Endometrium (tissue), 2 donors: ENCODE measurements at regions not wholly inside any gene's neighbourhood (a gene's known extent, or its start where the extent isn't known, plus 50 kb on each side); places are given as distances from the start of the nearest gene placed in this dataset.
"Not testable (repeated sequence)": the region's sequence is repeated elsewhere in the genome, so short reads cannot be mapped to it uniquely, and the experiment has no call there.

Source experiments
- FAIRE-seq: peaks from 2 replicates; lab custom pipeline; 2012; peaks lifted over from hg19 to GRCh38; lab: Jason Lieb, UNC
- donor health status: control.
- donor health status: control.

DNA sequence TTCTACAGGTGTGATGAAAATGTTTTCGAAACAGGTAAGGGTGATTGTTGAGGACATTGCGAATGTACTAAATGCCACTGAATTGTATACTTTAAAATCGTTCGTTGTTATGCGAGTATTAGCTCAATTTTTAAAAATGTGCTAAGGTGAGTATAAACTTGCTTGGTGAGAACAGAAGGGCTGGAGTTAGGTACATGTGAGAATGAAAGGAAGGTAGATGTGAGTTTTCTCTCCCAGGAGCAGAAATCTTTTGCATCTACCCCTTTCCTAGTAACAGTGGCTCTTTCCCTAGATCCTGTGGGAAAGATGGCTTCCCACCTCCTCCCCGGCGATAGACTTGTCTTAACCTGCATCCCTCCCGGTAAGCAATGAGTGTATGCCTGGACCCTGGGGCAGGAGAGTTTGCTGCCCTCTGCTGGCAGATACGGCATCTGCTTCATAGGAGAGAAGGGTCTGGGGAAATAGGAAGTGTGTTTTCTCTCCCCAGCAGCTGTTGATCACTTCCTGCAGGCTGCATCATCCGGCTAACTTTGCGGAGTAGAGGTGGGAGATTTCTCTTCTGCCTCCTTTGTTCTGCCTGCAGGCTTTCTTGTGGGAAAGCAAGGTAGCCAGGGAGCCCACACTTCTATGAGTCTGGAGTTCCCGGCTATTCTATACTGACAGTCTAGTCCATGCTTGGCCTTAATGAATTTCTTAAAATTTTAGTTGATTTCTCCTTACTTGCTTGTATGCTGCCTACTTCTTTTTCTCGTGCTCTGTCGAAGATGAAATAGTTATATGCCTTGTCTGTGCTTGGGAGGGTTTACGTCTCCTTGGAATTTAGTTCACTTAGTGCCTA is 373.3 kb upstream of the SEMA6A start:
- no peak for FAIRE-seq

DNA sequence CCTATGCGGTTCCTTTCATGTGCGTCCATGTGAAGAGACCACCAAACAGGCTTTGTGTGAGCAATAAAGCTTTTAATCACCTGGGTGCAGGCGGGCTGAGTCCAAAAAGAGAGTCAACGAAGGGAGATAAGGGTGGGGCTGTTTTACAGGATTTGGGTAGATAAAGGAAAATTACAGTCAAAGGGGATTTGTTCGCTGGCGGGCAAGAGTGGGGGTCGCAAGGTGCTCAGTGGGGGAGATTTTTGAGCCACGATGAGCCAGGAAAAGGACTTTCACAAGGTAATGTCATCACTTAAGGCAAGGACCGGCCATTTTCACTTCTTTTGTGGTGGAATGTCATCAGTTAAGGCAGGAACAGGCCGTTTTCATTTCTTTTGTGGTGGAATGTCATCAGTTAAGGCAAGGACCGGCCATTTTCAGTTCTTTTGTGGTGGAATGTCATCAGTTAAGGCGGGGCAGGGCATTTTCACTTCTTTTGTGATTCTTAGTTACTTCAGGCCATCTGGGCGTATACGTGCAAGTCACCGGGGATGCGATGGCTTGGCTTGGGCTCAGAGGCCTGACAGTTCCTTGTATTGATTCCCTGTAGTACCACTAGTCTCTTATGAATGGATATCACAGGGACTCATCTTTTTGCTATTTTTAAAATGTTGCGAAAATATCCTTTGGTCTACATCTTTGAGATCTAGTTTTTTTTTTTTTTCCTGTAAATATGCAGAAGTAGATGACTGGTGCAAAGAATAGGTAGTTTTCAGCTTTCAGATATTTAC is 371.2 kb upstream of the SEMA6A start:
- not testable (repeated sequence) for FAIRE-seq

DNA sequence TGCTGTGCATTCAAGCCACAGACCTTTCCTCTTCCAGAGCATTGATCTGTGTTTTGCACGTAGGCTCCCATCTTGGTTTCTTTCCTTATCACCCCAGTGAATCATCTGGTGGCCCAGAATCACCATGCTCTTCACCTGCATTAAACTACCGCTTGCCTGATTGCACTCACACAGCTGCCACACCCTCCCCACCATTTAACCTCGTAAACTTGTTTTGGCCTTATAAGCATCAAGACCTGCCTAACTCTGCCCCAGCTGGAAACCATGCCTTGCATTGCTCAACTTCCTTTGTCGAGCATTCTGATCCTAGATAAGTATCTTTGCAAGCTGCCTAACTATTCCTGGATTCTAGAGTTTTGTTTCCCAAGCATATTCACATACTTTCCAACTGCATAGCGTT is 369.6 kb upstream of the SEMA6A start:
- no peak for FAIRE-seq

DNA sequence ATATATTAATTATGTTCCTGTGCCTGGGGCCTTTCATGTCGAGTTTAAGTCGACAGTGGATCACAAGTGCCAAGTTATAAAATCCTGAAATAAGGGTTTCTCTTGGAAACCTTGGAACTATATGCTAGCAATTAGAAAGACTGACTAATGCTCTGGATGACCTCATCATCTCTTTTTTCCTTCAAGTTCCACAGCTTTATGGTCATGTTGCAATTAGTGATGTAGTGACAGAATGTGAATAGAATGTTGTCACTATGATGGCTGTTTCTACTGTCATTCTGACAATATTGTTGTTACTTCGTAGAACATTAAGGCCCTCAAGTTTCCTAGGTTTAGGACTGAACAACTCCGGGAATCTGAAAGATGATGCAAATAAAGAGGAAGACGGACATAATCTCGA is 368.0 kb upstream of the SEMA6A start:
- no peak for FAIRE-seq

GRCh38 chr5:116939641-116940040 is 365.0 kb upstream of the SEMA6A start:
- no peak for FAIRE-seq

GRCh38 chr5:116938488-116938887 is 363.9 kb upstream of the SEMA6A start:
- no peak for FAIRE-seq

DNA sequence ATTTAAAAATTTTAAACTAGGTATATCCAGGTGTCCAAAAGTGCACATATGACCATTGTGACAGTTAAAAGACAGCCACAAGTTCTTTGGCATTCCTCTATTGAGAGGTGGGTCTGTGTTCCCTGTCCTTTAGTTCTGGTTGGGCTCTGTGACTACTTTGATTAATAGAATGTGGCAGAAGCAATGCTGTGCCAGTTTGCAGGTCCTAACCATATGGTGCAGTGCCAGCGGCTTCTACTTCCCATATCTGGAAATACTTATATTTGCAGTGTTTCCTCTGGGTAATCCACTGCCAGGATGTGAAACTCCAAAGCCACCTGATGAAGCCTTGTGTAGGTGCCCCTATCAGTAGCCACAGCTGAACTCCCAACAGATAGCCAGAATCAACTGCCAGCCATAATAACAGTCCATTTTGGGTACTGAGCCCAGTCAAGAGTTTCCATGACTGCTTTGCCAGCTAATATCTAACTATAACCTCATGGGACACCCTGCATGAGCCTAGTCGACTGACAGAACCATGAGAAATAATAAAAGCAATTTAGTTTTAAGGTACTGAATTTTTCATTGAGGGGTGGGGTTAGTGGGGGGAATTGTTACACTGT is 361.0 kb upstream of the SEMA6A start:
- FAIRE-seq, result no peak

- no peak for FAIRE-seq
These were observed 356.0 kb upstream of the SEMA6A start for GRCh38 chr5:116930616-116931015.

DNA sequence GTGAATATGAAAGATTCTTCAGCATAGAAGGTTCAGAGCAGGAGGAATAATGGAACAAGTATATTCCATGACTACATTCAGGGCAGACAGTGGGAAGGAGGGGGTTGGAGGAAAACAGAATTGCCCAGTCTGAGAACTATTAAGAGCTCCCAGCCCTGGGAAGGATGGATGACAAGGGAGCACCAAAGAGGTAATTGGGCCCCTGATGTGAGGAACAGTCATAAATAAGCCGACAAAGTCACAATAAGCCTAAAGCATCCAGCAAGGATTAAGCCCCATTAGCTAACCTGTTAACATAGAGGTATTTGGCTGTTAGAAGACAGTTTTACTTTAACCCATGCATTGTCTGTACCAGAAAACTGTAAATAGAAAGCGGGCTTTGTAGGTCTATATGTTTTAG is 348.7 kb upstream of the SEMA6A start:
- FAIRE-seq, result no peak

- FAIRE-seq, result no peak
These were observed 347.9 kb upstream of the SEMA6A start for GRCh38 chr5:116922532-116922931.

GRCh38 chr5:116914869-116915504 is 340.4 kb upstream of the SEMA6A start:
- FAIRE-seq, result no peak

- no peak for FAIRE-seq
These were observed 337.6 kb upstream of the SEMA6A start for GRCh38 chr5:116912221-116912620.

DNA sequence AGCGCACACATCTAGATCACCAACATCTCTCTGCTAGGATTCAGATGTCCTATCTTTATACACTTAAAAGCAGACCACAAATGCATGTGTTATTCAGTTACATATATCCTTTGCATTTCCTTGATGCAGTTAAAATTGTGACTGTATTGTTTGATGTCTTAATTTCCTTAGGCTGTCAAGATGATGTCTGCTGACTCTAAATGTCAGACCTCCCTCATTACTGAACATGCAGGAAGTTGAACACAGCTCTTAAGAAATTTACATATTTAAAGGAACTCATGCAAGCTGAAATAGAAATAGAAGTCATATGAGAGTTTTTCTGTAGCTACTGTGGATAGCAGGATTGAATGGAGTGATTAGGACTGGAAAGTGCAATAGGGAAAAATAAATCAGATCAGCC is 336.5 kb upstream of the SEMA6A start:
- no peak for FAIRE-seq

DNA sequence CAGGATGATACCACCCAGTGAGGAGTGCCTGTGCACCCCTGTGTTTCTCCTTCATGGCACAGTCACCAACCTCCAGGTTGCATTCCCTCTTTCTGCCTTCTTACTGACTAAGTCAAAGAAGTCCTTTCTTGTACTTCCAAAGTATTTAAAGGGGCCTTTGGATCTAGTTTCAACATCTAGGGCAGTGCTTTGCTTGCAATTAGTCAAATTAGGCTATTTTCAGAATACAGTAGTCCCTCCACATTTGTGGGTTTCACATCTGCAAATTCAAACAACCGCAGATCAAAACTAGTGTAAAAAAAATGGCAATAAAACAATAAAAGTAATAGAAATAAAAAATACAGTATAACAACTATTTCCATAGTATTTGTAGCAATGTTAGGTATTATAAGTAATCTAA is 333.9 kb upstream of the SEMA6A start:
- no peak for FAIRE-seq

DNA sequence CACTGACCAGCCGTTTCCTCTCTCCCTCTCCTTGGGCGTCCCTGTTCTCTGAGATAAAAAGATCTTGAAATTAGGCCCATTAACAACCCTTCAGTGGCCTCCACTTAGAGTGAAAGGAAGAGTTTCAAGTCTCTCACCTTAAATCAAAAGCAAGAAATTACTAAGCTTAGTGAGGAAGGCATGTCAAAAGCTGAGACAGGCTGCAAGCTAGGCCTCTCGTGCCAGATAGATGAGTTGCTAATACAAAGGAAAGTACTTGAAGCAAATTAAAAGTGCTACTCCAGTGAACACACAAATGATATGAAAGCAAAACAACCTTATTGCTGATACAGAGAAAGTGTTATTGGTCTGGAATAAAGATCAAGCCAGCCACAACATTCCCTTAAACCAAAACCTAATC is 331.3 kb upstream of the SEMA6A start:
- FAIRE-seq, result no peak

GRCh38 chr5:116900793-116901192 is 326.2 kb upstream of the SEMA6A start:
- FAIRE-seq, result no peak

DNA sequence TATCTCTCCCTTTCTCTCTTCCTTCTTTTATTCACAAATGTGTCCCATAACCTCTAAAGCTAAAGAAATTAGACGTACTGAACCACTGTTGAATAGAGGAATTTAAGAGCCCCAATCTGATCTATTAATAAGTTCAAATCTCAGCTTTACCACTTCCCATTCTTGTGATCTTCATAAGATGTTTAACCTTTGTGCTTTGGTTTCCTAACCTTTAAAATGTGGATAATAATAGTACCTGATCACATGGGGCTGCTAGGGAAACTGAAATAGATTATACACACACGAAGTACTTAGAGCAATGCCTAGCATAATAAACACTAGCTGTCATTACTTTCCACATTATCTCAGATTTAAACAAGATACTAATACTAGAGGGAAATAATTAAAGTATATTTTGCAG is 324.3 kb upstream of the SEMA6A start:
- no peak for FAIRE-seq

GRCh38 chr5:116897291-116897690 is 322.7 kb upstream of the SEMA6A start:
- no peak for FAIRE-seq

DNA sequence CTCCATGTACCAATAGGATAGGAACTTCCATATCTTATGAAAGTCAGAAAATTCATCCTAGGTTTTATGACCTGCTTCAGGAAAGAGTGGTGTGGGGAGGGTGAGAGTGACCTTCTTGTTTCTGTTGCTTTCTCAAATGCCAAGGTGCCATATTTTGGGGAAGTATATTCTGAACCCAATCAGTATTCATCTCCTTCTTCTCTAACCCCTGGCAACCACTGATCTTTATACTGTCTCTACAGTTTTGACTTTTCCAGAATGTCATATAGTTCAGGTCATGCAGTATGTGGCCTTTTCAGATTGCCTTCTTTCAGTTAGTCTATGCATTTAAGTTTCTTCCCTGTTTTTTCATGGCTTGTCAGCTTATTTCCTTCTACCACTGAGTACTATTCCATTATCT is 321.4 kb upstream of the SEMA6A start:
- FAIRE-seq, result no peak

DNA sequence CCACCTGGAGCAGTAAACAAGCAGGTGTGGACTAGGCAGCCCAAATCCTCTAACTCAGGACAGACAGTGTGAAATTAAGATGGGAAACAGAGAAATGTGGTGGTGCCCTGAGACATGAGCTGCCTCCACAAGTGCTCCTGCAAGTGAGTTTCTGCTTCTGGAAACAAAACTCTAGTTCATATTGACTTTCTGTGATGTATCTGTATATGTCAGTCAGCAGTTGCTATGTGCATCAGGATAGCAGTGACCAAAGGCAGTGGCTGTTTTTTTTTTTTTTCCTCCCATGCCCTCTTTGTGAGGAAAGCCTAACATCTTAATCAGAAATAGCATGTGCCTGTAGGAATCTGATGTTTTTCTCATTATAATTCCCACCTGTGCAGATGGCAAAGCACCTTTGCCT is 318.4 kb upstream of the SEMA6A start:
- no peak for FAIRE-seq

- no peak for FAIRE-seq
These were observed 312.5 kb upstream of the SEMA6A start for GRCh38 chr5:116887104-116887503.

DNA sequence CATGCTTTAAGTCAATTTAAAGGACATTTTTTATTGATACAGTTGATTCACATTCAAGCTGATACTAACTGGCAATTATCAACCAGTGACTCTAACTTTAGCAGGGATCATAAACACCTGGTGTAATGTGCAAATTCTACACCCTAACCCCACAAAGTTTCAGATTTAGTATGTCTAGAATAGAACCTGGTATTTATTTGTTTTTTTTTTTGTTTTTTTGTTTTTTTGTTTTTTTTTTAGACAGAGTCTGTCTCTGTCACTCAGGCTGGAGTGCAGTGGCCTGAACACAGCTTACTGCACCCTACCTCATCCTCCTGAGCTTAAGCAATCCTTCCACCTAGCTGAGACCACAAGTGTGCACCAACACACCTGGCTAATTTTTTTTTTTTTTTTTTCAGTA is 311.2 kb upstream of the SEMA6A start:
- FAIRE-seq, result no peak

DNA sequence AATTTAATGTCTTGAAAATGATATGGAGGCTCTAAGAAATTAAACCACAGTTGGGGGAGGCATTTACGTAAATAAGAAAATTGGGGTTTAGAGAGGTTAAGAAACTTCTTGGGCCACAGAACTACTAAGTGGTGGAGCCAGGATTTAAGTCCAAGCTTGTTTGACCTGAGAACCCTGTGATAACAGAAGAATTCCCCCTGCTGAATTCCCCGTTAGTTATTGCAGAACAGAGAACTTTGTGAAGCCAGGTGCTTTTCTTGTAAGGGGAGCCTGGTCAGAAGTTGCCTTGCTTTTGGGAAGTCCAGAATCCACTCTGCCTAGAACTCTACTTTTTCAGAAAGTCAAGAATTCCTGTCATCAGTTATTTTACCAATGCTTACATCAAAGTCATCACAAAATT is 309.3 kb upstream of the SEMA6A start:
- FAIRE-seq, result no peak
